HG03342 (cell line): ENCODE measurements at regions not wholly inside any gene's neighbourhood (a gene's known extent, or its start where the extent isn't known, plus 50 kb on each side); places are given as distances from the start of the nearest gene placed in this dataset.
A peak's percentile ranks its signal among the peaks of the same experiment; 100 is the strongest.

Source experiments
- ATAC-seq: cut with Tn5 transposase; IDR thresholded peaks from one replicate; pipeline ENCODE4 v1.9.1; 2021; ENCODE audit warnings: mild to moderate bottlenecking, moderate library complexity; ENCODE audit not compliant: unreplicated experiment

DNA sequence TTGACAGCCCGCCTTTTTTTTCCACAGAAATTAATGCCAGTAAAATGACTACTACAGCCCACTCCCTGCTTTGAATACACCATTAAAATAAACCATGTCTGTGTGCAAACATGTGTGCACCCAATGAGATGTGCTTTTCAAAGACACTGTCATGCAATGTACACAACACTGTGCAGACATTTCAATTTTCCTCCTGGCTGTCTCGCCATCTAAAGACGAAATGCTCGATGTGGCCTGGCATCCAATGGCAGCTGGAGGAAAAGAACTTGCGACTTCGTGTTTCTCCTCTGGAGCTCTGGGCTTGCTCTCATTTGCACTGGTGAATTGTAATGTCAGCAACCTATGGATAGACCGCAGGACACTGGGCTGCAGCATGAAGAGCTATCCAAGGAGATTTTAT, 147.0 kb upstream of the NAV2 start:
- ATAC-seq: no peak

DNA sequence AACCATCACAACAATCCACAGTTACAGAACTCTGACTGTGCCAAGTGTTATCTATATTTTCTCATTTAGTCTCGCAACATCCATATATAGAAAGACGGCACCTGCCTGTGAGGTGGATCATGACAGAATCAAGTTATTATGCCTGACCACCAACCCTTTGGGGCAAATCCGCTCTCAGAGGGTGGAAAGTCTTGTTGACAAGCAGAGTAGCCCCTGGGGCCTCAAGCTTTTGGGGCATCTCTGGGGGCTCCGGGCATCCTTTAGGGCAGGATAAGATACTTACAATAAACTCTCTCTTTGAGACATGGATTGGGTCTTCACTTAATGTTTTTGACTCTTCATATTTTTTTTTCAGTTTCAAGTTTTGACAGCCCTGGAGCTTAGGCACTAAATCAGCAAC, 150.5 kb upstream of the NAV2 start:
- ATAC-seq: no peak

DNA sequence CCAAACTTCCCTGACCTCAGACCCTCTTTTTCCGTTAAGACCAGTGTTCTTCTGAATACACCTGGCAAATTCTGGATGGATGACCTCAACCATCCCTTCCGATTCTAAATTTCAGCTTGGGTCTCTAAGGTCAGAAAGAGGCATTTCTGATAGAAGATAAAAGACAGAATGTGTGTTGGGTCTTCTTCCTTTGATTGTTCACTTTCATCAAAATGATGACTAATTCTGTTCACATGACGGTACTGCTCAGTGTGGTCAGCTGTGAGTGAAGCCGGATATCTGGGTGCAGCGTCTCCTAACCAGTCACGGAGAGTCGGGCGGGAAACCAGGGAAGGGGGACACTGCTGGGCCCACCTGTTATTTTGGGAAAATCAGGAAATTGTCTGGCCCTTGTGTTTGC, 151.6 kb upstream of the NAV2 start:
- no peak for ATAC-seq

DNA sequence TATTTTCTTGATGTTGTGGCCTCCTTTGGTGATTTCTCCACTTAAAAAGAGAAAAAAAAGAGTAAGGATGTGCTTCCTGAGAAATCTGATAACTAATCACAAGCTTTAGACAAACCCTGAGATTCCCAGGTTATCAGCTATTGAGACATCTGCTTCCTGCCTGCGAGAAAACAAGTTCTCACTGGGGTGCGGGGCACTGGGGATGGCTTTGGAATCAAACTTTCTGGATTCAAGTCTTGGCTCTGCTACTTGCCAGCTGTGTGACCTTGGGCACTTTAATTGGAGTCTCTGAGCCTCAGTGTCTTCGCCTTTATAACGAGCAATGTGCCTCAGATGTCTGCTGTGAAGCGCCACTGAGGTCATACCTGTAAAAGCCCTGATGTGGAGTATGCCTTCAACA, 152.5 kb upstream of the NAV2 start:
- no peak for ATAC-seq

DNA sequence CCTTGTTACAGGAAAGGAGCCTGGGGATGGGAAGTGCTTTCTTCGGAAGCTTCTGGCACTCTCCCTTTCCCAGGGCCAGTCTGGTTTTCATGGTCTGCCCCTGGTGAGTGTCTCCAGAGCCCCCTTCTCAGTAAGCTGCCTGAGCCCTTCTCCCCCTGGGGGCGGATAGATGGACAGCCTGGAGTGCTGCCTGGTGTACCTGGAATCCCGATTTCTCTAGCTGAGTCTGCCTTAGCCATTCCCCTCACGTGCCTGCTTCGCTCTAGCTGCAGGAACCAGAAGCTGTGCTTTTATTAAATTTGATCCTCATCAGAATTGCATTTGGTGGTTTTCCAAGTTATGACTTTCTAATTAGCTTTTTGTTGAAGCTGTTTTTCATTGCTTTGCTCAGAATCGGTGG, 152.9 kb upstream of the NAV2 start:
- ATAC-seq: no peak

DNA sequence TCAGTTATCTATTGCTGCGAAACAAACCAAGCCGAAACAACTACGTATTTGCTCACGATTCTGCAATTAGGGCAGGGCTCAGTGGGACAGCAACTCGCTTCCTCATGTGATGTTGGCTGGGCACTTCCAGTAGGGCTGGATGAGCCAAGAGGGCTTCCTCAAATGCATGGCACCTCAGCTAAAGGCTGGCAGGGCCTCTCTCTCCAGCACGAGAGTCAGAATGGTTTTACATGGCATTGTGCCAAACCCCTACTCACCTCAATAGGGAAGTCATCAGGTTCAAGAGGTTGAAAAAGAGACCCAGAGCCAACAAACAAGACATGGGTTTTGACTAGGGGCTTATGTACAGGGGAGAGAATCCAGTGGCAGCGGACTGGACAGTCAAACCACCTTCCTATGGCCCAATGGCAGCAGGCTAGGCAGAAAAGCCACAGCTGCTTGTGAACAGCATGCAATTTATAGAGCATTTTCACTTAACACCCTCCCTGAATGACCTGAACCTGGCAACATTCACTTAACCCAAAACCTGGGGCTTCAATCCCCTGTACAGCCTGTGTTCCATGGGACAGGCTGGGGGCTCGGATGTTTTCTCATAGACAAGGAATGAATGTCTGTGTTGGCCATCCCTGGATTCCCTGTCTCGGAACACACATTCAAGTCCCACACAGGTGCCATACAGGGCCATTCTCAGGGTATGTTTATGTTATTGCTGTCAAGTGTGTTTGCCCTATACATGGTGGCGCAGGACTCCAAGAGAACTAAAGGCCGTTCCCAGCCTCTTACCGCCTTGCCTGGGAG, 154.2 kb upstream of the NAV2 start:
- no peak for ATAC-seq

DNA sequence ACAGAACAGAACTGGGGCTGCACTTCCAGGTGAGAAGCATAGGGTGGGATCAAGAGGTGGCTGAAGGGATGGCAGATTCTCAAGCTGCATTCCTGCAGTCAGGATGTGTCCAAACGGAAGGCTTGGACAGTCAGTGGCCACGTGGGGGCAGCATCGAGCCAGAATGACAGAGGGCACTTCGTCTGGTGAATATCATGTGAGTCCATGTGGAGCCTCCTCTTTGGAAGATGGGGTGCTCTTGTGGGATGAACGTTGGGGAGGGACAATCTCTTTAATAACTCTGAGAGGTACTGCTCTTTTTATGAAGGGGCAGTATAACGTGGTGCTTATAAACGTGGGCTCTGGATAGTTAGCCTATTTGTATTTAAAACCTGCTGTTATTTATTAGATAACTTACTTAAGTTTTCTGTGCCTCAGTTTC, 154.9 kb upstream of the NAV2 start:
- ATAC-seq: no peak

DNA sequence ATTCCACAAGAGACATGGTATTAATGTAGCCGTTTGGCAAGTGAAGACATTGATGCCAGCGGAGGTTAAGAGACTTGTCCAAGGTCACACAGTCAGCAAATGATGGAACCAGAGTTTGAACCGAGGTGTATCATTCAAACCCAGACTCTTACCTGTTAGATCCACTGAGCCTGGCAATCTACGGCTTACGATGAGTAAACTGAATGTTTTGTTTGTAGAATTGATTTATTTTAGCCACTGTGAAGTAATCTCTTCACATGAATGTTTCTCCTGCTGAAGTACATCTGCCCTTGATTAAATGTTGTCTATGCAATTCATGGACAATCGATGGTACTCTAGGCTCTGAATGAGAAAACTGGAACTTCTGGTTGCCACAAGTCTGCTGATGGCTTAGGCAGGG, 155.5 kb upstream of the NAV2 start:
- ATAC-seq: no peak

DNA sequence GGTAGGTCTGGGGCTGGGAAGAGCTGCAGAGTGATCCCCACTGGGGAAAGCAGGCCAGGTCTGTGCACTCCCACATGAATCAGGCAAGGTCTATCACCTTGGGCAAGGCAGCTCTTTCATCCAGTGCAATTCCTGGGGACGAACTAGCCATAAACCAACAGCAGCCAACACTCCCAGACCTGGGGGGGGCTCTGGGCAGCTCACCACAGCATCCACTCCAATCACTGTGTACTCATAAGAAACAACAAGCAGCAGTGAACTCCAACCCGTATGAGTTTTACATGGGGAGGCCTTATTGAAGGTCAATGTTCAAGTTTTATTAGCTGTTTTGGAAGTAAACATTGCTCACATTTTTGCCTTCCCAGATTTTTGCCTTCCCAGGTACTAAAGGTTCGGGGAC, 157.4 kb upstream of the NAV2 start:
- no peak for ATAC-seq

DNA sequence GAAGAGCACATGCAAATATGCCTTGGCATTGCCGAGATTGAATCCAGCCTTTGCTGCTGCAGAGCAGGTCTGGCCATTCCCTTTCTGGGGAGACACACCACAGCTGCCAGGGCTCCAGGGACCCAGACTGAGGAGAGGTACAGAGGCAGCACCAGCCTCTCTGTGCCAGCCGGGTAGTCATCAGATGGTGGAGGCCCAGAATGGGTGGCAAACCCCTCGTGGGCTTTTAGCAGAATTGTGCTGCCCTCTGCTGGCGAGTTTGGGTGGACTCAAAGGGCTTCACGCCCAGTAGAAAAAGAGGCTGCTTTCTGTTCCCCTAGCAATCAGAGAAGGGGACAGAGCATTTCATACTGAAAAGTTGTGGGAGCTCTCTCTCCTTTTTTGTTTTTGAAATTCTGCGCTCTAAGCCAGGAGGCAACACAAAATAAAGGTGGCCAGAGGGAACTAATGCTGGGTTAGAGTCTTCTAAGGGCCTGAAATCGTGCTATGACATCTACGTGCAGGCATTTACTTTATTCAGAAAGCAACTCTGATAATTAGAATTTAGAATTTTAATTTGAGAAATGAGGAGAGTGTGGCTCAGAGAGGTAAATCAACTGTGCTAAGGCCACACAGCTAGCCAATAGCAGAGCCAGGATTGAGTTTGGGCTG, 158.8 kb upstream of the NAV2 start:
- ATAC-seq: peak; percentile 67

DNA sequence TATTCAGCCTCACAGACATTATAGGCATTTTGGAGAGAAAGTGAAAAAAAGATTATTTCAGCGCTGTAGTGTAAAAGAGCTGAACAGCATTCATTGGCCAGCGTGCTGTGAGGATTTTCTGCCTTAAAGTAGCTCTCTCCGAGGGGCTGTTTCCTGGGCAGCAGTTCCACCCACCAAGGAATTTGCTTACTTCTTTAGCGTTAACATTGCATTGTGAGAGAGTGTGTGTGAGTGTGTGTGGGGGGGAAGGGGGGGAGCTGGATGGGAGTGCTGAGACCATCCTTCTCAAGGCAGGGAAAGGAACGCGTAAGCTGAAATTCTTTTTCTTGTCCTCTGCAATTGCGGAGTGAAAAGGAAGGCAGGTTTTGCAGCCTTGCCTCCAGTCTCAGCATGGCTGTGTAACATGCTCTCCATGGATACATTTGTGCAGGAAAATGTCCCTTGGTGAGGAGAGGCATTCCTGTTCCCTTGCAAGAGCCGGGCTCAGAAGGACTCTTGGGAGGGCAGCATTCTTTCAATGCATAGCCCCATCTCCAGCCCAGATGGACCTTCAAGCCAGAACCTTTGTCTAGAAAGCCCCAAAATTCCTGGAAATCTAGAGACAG, 159.9 kb upstream of the NAV2 start:
- no peak for ATAC-seq

DNA sequence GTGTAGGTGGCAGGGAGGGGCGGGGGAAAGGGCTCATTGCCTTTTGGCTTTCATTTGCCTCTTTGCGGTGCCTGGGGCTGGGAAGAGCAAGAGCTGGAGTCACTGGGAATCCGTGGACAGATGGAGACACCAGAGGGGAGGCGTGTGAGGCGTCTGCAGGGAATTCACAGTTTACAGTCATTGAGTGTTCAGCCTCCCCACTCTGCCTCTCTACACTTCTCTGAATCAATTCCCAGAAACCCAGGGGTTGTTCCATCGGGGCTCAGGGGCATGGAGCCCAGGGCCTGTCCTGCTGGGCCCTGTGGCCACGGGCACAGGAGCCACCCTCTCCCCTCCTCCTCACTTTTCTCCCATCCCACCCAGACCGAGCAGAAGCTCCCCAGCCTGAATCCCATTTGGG, 160.5 kb upstream of the NAV2 start:
- ATAC-seq: no peak

DNA sequence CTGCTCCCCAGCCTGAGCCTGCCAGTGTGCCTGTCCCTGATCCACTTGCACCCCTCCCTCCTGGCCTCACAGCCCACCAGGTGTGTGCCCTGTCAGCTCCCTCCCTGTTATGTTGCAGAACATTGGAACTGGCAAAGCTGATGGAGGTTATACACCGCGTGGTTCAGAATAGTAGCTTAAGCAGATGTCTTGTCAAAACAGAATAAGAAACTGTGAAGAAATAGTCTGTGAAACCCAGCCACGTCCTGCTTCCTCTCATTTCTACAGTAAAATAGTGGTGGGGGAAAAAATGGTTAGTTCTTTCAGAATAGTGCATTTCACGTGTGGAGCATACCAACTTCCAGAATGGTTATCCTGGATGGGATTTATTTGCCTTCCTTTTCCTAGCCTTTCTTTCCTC, 161.2 kb upstream of the NAV2 start:
- ATAC-seq: no peak

DNA sequence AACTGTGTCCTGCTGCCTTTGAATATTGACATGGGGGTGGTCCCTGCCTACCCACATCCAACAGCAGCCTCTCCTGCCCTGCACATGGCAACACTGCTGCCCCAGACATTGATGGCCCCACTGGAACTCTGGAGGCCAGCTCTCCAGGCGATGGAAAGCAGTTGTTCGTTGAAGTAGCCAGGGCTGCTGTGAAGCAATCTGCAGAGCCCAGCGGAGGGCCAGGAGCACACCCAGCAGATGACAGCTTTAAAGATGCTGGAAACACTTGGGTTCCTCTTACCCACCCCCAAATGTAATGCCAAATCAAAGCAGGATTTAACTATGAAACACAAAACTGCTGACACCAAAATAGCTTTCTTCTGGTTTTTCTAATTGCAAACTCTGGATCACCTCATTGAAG, 165.6 kb upstream of the NAV2 start:
- no peak for ATAC-seq

DNA sequence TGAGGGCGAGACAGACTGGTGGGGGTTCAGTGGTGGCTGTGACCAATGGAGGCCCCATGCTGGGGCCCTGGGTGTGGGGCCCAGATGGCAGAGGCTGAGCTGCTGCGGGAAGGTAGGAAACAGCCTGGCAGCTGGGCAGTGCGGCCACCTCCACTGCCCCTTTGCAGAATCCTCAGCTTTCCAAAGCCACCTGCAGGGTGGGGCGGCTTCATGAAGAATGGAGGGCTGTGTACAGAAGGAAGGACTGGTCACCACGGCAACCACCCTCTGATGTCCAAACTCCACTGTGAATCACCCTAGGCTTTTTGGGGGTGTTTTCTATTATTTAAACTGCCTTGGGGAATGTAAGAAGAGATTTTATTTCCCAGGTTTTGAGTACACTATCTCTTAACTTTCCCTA, 166.3 kb upstream of the NAV2 start:
- no peak for ATAC-seq

DNA sequence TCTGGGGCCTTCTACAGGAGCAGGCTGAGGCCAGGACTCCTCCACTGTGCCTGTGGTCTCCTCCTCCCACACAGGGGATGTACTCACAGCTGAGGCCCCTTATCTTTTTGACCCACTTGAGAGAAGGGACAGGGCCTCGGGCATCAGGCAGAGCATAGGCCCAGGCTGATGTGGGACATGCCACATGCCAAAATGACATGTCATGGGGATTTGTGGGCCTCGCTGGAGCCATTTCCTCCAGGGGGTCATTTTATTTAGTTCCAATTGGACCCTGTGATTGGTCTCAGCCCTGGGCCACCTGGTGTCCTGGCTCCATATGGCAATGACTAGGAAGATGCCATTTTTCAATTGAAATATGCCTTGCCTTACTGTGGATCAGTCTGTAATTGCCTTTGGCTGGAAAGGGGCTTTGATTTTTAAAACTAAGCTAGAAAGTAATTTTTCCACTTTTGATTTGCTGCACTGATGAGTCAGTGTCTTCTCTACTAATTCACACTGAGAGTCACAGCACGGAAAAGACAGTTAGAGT, 171.1 kb upstream of the NAV2 start:
- no peak for ATAC-seq

DNA sequence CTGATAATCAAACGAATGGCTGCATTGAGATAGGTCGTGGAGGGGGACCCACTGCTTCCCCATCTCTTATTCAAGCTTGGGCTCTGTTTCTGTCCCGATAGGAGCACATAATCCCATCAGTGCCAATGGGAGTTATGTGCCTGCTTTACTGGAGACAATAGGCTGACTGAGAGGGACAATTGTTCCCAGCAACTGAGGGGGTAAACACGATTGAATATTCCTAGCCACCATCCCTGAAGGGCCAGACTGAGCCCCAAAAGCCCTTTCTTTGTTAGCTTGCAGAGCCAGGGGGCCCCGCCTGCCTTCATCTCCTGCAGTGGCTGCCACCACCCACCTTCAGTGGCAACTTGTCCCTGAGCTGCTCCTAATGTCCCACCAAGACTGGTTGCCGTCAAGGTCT, 172.8 kb upstream of the NAV2 start:
- no peak for ATAC-seq

DNA sequence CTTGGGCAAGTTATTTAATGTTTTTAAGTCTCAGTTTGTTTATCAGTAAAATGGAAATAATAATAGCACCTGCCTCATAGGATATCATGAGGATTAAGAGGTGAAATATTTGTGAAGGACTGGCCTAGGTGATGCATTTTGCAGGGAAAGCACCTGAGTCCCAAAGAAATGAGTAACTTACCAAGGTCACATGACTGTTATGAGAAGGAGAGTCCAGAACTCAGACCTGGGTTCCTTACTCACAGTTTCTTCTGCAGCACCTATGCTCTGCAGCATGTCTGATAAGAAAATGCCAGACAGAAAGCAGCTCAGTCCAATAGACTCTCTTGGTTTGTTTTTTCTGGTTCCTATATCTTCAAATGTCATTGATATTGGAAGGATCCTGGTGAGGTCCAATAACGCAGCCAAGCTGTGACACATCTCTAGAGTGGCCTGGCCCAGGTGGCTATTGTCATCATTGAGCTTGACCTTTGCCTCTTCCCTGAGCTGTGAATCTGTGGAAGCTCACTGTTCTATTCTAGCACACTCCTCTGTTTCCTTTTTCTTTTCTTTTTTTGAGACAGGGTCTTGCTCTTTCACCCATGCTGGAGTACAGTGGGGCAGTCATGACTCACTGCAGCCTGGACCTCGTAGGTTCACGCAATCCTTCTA, 174.7 kb upstream of the NAV2 start:
- no peak for ATAC-seq

DNA sequence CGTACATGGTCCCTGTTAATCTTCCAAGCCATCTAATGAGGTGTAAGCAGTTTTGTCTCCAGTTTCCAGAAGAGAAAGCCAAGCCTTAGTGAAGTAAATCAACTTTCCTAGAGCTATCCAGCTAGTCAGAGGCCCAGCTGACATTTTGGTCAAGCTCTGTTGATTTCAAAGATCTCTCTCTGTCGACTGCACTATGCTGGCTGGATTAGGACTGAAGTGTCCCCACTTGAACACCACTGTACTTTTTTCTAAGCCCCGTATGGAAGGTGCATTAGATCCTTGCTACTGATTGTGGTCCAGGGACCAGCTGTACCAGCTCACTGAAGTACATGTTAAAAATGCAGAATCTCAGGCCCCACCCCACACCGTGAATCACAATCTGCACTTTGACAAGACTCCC, 176.5 kb upstream of the NAV2 start:
- ATAC-seq: no peak

DNA sequence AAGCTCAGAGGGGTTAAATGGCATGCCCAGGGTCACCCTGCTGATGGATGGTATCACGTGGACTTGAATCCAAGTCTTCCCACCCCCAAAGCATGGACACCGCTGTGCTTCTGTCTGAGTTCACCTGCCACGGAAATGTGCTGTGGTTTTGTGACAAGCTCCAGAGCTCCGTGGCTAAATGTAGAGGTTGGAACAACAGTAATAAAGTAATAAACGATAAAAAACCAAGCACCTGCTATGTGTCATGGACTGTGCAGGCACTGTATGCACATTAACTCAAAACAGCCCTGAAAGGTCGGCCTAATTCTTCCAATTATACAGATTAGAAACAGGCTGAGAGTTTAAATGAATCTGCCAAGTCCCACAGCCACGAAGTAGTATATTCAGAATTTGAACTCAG, 182.1 kb upstream of the NAV2 start:
- no peak for ATAC-seq

DNA sequence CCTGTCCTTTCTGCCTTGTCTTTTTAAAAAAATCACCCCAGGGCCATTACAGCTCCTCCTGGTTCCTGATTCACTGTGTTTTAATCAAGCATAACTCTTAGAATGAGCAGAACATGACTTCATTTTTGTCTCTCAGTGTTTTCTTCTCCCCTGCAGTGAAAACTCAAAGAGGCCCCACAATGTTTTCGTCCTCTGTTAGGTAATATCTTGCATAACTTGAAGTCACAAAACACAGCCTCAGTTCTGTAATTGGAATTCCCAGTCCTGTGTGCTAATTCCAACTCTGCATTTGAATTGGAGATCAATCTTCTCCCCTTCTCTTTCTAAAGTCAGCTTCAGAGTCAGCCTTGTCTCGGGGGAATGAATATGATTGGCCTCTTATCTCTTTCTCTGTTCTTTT, 186.5 kb upstream of the NAV2 start:
- ATAC-seq: no peak

DNA sequence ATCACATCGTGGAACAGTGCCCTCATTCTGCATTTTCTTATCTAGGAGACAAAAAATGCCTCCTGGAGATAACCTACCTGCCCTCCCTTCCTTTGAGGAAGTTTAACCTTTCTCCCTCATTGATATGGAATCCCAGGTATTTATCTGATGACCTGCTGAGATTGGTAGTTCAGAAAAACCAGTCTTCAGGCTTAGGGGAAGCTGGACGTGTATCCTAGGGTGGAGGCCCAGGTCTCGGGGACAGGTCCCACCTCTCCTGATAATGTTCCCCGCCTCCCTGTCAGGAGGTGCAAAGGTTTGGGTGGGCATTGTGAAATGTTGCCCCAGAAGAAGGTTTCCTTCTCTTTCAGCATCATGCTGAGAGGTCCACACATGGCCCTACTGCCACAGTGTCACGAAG, 186.9 kb upstream of the NAV2 start:
- ATAC-seq: no peak
